MM.1S (cell line): ENCODE measurements at regions not wholly inside any gene's neighbourhood (a gene's known extent, or its start where the extent isn't known, plus 50 kb on each side); places are given as distances from the start of the nearest gene placed in this dataset.

Source experiments
- CTCF ChIP-seq: fragments of 300-600 bp; sonication (generic); IDR thresholded peaks from 2 replicates; pipeline ENCODE4 v1.5.1; 2016; ENCODE audit warnings: antibody characterized with exemption, low read length, mixed read lengths
- EZH2 ChIP-seq: fragments of 300-600 bp; sonication (generic); optimal IDR thresholded peaks from 2 replicates; pipeline ENCODE3; 2017; ENCODE audit warnings: low read depth, mild to moderate bottlenecking, antibody characterized with exemption, low read length, mixed read lengths
- EZH2phosphoT487 ChIP-seq: fragments of 300-600 bp; sonication (generic); IDR thresholded peaks from 2 replicates; pipeline ENCODE4 v1.6.1; 2018; ENCODE audit warnings: antibody characterized with exemption, low read length

GRCh38 chr3:147215660-147216059 lies 190.7 kb downstream of the ZIC4 start:
- no peak for TF ChIP-seq CTCF
- no peak for TF ChIP-seq EZH2
- no peak for TF ChIP-seq EZH2phosphoT487
